ENCODE measurements at regions not wholly inside any gene's neighbourhood (a gene's known extent, or its start where the extent isn't known, plus 50 kb on each side); places are given as distances from the start of the nearest gene placed in this dataset.

DNA sequence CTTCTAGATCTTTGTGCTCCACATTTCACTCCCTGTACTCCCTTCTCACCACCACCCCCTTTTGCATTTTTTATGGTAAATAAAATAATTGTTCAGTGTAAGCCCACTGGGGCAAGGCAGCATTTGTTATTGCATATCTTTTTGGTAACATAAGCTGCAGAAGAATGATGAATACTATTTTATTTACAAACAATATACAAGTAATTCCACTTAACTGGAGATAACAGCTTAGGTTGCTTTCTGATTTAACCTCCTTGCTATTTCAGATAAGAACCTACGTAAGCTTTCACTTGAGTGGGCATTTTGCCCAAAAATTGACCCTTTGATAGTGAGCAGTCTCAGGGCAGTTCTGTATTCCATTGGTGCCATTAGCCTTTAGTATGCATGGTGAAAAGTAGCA, 417.9 kb downstream of the SH3GL2 start:
- Histone ChIP-seq H3K79me2 (ENCODE audit: insufficient read depth, low read length) (no peaks in the 10 kb centered on the region), H3K4me1 (ENCODE audit: insufficient read depth, low read length) (no peaks in the 10 kb centered on the region), H3K27me3 (ENCODE audit: control insufficient read depth in 1 of 2, insufficient read depth in 2 of 2, low read length in 2 of 2) (no peaks in the 10 kb centered on the region), H3K9me3 (ENCODE audit: low read length) (no peaks in the 10 kb centered on the region), H3K4me3 (replicated peaks in 1 of 3; ENCODE audit: insufficient read depth in 1 of 3, low read depth in 2 of 3, low read length in 3 of 3) (no peak overlapping the region), H2AFZ (ENCODE audit: low read length) (no peak overlapping the region), H3K27ac (ENCODE audit: extremely low read length, insufficient read depth, low read length) (no peak overlapping the region), H3K36me3 (replicated peaks in 1 of 2; ENCODE audit: control insufficient read depth in 1 of 2, insufficient read depth in 2 of 2, low read length in 2 of 2) (no peaks in the 10 kb centered on the region), H3K9ac (ENCODE audit: insufficient read depth, low read depth, low read length) (no peak overlapping the region), H4K20me1 (ENCODE audit: insufficient read depth, low read length) (no peaks in the 10 kb centered on the region), H3K4me2 (ENCODE audit: low read depth, low read length) (no peak overlapping the region)
- CTCF ChIA-PET (ENCODE audit: low intra/inter-chr PET ratio, low total read pairs): no interaction called here
- TF ChIP-seq, protein P1, sequence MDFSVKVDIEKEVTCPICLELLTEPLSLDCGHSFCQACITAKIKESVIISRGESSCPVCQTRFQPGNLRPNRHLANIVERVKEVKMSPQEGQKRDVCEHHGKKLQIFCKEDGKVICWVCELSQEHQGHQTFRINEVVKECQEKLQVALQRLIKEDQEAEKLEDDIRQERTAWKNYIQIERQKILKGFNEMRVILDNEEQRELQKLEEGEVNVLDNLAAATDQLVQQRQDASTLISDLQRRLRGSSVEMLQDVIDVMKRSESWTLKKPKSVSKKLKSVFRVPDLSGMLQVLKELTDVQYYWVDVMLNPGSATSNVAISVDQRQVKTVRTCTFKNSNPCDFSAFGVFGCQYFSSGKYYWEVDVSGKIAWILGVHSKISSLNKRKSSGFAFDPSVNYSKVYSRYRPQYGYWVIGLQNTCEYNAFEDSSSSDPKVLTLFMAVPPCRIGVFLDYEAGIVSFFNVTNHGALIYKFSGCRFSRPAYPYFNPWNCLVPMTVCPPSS (IDR thresholded peaks at IDR 0.05): no peak
- no peak for TF ChIP-seq ZNF737 (CRISPR knock-in tag; IDR thresholded peaks at IDR 0.05; ENCODE audit: borderline replicate concordance)
- TF ChIP-seq NRL (CRISPR knock-in tag; IDR thresholded peaks at IDR 0.05; ENCODE audit: borderline replicate concordance): no peak
- TF ChIP-seq, protein P2, sequence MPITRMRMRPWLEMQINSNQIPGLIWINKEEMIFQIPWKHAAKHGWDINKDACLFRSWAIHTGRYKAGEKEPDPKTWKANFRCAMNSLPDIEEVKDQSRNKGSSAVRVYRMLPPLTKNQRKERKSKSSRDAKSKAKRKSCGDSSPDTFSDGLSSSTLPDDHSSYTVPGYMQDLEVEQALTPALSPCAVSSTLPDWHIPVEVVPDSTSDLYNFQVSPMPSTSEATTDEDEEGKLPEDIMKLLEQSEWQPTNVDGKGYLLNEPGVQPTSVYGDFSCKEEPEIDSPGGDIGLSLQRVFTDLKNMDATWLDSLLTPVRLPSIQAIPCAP (CRISPR knock-in tag; IDR thresholded peaks at IDR 0.05; ENCODE audit: low read depth): no peak
- TF ChIP-seq MAFF (IDR thresholded peaks at IDR 0.05; ENCODE audit: low read depth, low read length): no peak
- no peak for TF ChIP-seq BRD4 (CRISPR knock-in tag; IDR thresholded peaks at IDR 0.05)
- no peak for TF ChIP-seq ZNF550 (CRISPR knock-in tag; IDR thresholded peaks at IDR 0.05; ENCODE audit: borderline replicate concordance)
- no peak for TF ChIP-seq PLRG1 (conservative IDR thresholded peaks at IDR 0.05)
- in situ Hi-C loops (cut with HindIII; ENCODE audit: extremely low pct_ligation_motif_present, low pct_unique_long_range_greater_than_20kb): no loop called here
- ATAC-seq (no peak), FAIRE-seq (no peak), DNase-seq (ENCODE audit: low spot score) (no peak)
- 7% methylated on average over 1 of the region's 1 CpG for WGBS (ENCODE audit: low lambda C conversion rate)
- no TSS peak for BruUV-seq (replicated peaks)
- intact Hi-C loops (cut with micrococcal nuclease; ENCODE audit: unreplicated experiment): no loop called here
- POLR2A ChIA-PET: no interaction called here

Measured in HepG2 (cell line).